Medulla oblongata (tissue), 1 donor: ENCODE measurements at regions not wholly inside any gene's neighbourhood (a gene's known extent, or its start where the extent isn't known, plus 50 kb on each side); places are given as distances from the start of the nearest gene placed in this dataset.
"Not testable (repeated sequence)": the region's sequence is repeated elsewhere in the genome, so short reads cannot be mapped to it uniquely, and the experiment has no call there.

ENCODE experiments used
- DNase-seq: peaks from one replicate; pipeline ENCODE4 v3.0.0-alpha.2; 2015; ENCODE audit errors: extremely low spot score

GRCh38 chr20:56724241-56724757 lies 95.2 kb downstream of the TFAP2C start:
- no peak for DNase-seq

- no peak for DNase-seq
These were observed 100.9 kb downstream of the TFAP2C start for GRCh38 chr20:56730003-56730402.

GRCh38 chr20:56730996-56731395 lies 101.9 kb downstream of the TFAP2C start:
- DNase-seq: no peak

- DNase-seq: no peak
These were observed 102.4 kb downstream of the TFAP2C start for GRCh38 chr20:56731476-56731875.

GRCh38 chr20:56733967-56734366 lies 104.9 kb downstream of the TFAP2C start:
- DNase-seq: no peak

GRCh38 chr20:56735084-56735642 lies 106.1 kb downstream of the TFAP2C start:
- no peak for DNase-seq

GRCh38 chr20:56736285-56736857 lies 107.3 kb downstream of the TFAP2C start:
- no peak for DNase-seq

GRCh38 chr20:56744325-56744821 lies 115.3 kb downstream of the TFAP2C start:
- DNase-seq: not testable (repeated sequence)

GRCh38 chr20:56748476-56749377 lies 119.6 kb downstream of the TFAP2C start:
- DNase-seq: no peak

- DNase-seq: no peak
These were observed 121.3 kb downstream of the TFAP2C start for GRCh38 chr20:56750430-56750829.

GRCh38 chr20:56752274-56752673 lies 123.2 kb downstream of the TFAP2C start:
- no peak for DNase-seq

GRCh38 chr20:56755201-56755600 lies 126.1 kb downstream of the TFAP2C start:
- DNase-seq: no peak

- DNase-seq: not testable (repeated sequence)
These were observed 127.6 kb downstream of the TFAP2C start for GRCh38 chr20:56756658-56757057.

- DNase-seq: no peak
These were observed 129.6 kb downstream of the TFAP2C start for GRCh38 chr20:56758706-56759105.

GRCh38 chr20:56759741-56760278 lies 130.7 kb downstream of the TFAP2C start:
- no peak for DNase-seq

GRCh38 chr20:56760610-56761009 lies 131.5 kb downstream of the TFAP2C start:
- no peak for DNase-seq

- no peak for DNase-seq
These were observed 132.3 kb downstream of the TFAP2C start for GRCh38 chr20:56761393-56761792.

GRCh38 chr20:56762401-56762800 lies 133.3 kb downstream of the TFAP2C start:
- DNase-seq: no peak

GRCh38 chr20:56762829-56763228 lies 133.7 kb downstream of the TFAP2C start:
- DNase-seq: no peak

GRCh38 chr20:56764671-56765070 lies 135.6 kb downstream of the TFAP2C start:
- DNase-seq: no peak

GRCh38 chr20:56765172-56766073 lies 136.3 kb downstream of the TFAP2C start:
- DNase-seq: no peak
